ENCODE measurements at regions not wholly inside any gene's neighbourhood (a gene's known extent, or its start where the extent isn't known, plus 50 kb on each side); places are given as distances from the start of the nearest gene placed in this dataset.

DNA sequence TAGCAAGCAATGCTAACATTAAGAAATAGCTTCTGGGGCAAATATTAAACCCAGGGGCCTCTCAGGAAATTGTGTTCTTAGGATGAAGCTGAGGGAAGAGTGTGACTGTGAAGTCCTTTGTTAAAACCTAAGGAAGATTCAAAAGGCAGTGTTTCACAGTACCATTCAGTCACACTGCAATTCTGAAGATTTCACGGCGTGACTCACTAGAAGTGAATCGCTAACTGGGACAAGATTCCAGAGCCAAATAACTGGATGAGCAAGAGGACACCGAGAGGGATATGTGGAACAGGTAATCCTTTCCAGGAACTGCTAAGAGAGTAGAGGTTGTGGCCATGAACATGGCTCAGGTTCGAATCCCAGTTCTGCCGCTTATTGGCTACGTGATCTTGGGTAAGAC, 61.8 kb upstream of the SMAD3 start:
- FAIRE-seq: no peak
- H3K79me2 ChIP-seq (ENCODE audit: control insufficient read depth in 1 of 2, insufficient read depth in 2 of 2, low read length in 2 of 2): no peaks in the 10 kb centered on the region

More for the DNA sequence above, 61.8 kb upstream of the SMAD3 start:
- H2BK20ac ChIP-seq (ENCODE audit: low read length): no peak overlapping the region
- H3K23ac ChIP-seq (ENCODE audit: insufficient read length): no peak overlapping the region
- H4K5ac ChIP-seq (ENCODE audit: insufficient read length, low read depth, low read length): no peak overlapping the region
- no peaks in the 10 kb centered on the region; a peak in 1 of 7 replicates for H3K27me3 ChIP-seq (replicated peaks in 1 of 4; ENCODE audit: control insufficient read depth in 3 of 4, extremely low read depth in 1 of 4, insufficient read depth in 3 of 4, low read length in 3 of 4)
- no peaks in the 10 kb centered on the region for H3K4me1 ChIP-seq (replicated peaks in 1 of 4; ENCODE audit: control insufficient read depth in 3 of 4, insufficient read depth in 4 of 4, low read length in 3 of 4)
- no peak overlapping the region for H3K4me2 ChIP-seq (ENCODE audit: insufficient read depth in 1 of 2, low read depth in 2 of 2, low read length in 2 of 2)
- no peak overlapping the region for H4K8ac ChIP-seq (ENCODE audit: extremely low read depth, insufficient read depth, low read length)
- no peak overlapping the region for H2BK5ac ChIP-seq (ENCODE audit: low read depth, low read length)
- H3K27ac ChIP-seq (ENCODE audit: low read depth, low read length): no peak overlapping the region
- TF ChIP-seq CHD2 (IDR thresholded peaks at IDR 0.05; ENCODE audit: low read length) (no peak), SP1 (IDR thresholded peaks at IDR 0.05; ENCODE audit: low read depth, low read length) (no peak), CEBPB (IDR thresholded peaks at IDR 0.05; ENCODE audit: low read depth, low read length) (no peak)
- no peak overlapping the region for H2AK5ac ChIP-seq (ENCODE audit: low read depth, low read length)
- H2AFZ ChIP-seq (ENCODE audit: low read length): peak overlapping the region; percentile 55; the same call in 1 of the 2 replicates
- H3K14ac ChIP-seq (ENCODE audit: insufficient read length): no peak overlapping the region
- no peak overlapping the region for H3K18ac ChIP-seq (ENCODE audit: extremely low read depth, low read length)
- H3K23me2 ChIP-seq (ENCODE audit: low read depth, low read length): no peaks in the 10 kb centered on the region
- H4K20me1 ChIP-seq (replicated peaks in 1 of 2; ENCODE audit: control insufficient read depth in 1 of 2, insufficient read depth in 2 of 2, low read length in 2 of 2): no peaks in the 10 kb centered on the region
- H3K4ac ChIP-seq (replicated peaks; ENCODE audit: insufficient read length, low read depth, low read length): no peak overlapping the region
- no peak overlapping the region for H3K56ac ChIP-seq (replicated peaks; ENCODE audit: insufficient read length, low read depth, low read length)
- H3K4me3 ChIP-seq (ENCODE audit: extremely low read depth in 1 of 4, insufficient read depth in 2 of 4, low read depth in 3 of 4, low read length in 4 of 4): no peak overlapping the region
- no peak overlapping the region for H4K91ac ChIP-seq (replicated peaks; ENCODE audit: insufficient read length, low read length)
- POLR2A ChIA-PET (ENCODE audit: partially characterized antibody): no interaction called here
- no peak overlapping the region for H3K9ac ChIP-seq (replicated peaks in 1 of 4; ENCODE audit: extremely low read depth in 1 of 4, low read depth in 3 of 4, low read length in 3 of 4)
- no peaks in the 10 kb centered on the region for H3K36me3 ChIP-seq (ENCODE audit: control insufficient read depth in 2 of 4, insufficient read depth in 4 of 4, low read length in 3 of 4)
- CTCF ChIA-PET (ENCODE audit: partially characterized antibody): interaction anchor here (0.6 to 1.9 kb wide), 3 partner anchors 8 to 593 kb away, joined by 3 to 5 read pairs (median 3); no protein-coding TSS in a partner anchor
- no peak overlapping the region for H2BK120ac ChIP-seq (replicated peaks; ENCODE audit: low read depth, low read length)
- H3K9me3 ChIP-seq (ENCODE audit: insufficient read depth in 2 of 2, low read depth in 1 of 2, low read length in 1 of 2): no peaks in the 10 kb centered on the region
- H3K79me1 ChIP-seq (ENCODE audit: low read depth, low read length): no peaks in the 10 kb centered on the region
- WGBS, 2 experiments (ENCODE audit: extremely low coverage in 1 of 2, insufficient coverage in 1 of 2, insufficient read length in 1 of 2, insufficient replicate concordance in 2 of 2, low coverage in 1 of 2, low lambda C conversion rate in 2 of 2, missing lambda C conversion rate in 1 of 2): 95% methylated on average over 7 of the region's 7 CpGs; no CpG with 5 or more reads in 1 of the 2 experiments
- DNase-seq (ENCODE audit: low read depth in 1 of 2, low spot score in 2 of 2): peak in 1 of 2 experiments; percentile 31
- H2BK12ac ChIP-seq (ENCODE audit: low read depth, low read length): no peak overlapping the region
- H2BK15ac ChIP-seq (ENCODE audit: low read length): no peak overlapping the region
